ENCODE measurements at regions not wholly inside any gene's neighbourhood (a gene's known extent, or its start where the extent isn't known, plus 50 kb on each side); places are given as distances from the start of the nearest gene placed in this dataset.
"Not testable (repeated sequence)": the region's sequence is repeated elsewhere in the genome, so short reads cannot be mapped to it uniquely, and the experiment has no call there.

DNA sequence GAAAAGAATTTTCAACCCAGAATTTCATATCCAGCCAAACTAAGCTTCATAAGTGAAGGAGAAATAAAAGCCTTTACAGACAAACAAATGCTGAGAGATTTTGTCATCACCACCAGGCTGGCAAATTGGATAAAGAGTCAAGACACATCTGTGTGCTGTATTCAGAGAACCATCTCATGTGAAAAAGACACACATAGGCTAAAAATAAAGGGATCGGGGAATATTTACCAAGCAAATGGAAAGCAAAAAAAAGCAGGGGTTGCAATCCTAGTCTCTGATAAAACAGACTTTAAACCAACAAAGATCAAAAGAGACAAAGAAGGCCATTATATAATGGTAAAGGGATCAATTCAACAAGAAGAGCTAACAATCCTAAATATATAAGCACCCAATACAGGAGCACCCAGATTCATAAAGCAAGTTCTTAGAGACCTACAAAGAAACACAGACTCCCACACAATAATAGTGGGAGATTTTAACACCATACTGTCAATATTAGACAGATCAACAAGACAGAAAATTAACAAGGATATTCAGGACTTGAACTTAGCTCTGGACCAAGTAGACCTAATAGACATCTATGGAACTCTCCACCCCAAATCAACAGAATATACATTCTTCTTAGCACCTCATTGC lies 55.9 kb upstream of the ACSM6 start:
- not testable (repeated sequence) for DNase-seq

DNA sequence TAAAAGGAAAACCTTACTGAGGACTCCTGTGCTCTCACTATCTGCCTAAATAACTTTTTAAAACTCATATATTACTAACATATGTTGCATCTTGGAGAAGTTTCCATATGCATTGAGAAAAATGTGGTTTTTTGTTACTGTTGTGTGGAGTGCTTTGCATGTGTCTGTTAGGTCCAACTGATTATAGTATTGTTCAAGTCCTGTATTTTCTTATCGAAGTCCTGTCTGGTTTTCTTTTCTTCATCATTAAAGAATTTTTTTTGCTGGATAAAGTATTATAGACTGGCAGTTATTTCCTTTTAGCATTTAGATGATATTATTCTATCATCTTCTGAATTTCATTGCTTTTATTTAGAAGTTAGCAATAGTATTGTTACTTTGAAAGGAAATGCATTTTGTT lies 59.5 kb upstream of the ACSM6 start:
- no peak for DNase-seq

DNA sequence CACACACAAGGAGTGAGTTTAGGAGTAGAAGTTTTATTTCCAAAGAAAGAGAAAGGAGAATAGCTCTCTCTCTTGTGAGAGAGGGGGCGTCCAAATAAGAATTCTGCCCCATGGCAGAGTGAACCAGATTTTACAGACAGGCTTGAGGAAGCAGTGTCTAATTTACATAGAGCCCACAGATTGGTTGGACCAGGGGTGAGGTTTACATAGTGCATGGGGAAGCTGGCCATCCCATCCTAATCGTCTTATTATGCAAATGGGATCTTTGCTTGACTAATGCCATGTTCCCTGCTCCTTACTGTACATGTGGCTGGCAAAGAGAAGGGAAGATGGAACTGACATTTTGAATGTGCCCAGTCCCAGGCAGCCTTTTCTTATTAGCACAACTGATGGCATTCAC lies 60.0 kb upstream of the ACSM6 start:
- DNase-seq = peak; percentile 7

DNA sequence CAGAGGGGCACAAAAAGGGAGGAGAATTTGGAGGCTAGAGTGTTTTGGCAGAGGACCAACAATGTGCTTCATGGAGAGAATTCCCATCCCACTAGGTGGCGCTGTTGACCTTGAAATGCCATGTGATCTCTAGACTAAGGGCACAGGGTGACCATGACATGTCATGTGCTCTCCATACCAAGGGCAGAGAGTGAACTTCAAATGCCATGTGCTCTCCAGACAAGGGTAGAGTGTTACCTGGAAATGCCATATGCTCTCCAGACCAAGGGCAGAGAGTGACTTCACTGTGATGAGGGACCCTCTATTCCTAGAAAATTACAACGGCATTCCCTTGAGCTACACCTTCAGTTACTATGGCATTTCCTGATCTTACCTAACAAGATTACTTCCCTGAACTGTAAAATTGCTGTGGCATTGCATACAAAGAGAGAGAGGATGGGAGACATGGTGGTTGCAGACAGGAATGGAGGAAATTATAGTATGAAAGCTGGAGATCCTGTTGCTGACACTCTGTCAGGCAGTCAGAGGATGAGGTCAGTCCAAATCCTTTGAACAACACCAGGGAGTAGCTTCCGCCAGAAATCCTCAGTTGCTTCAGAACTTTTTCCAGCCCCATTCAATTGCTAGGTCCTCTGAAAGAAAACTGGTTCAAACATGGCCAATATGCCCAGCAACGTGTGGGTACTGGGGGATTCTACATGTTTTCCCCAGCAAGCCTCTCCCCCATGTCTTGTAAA lies 60.9 kb upstream of the ACSM6 start:
- peak; percentile 72 for DNase-seq

DNA sequence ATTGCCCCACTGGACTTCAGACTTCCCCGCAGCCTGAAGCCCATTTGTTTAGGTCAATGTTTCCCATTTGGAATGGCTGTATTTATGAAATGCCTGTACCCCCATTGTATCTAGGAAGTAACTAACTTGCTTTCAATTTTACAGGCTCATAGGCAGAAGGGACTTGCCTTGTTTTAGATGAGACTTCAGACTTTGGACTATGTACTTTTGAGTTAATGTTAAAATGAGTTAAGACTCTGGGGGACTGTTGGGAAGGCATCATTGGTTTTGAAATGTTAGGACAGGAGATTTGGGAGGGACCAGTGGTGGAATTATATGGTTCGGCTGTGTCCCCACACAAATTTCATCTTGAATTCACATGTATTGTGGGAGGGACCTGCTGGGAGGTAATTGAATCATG lies 61.1 kb upstream of the CYP2C8 start:
- DNase-seq = not testable (repeated sequence)

DNA sequence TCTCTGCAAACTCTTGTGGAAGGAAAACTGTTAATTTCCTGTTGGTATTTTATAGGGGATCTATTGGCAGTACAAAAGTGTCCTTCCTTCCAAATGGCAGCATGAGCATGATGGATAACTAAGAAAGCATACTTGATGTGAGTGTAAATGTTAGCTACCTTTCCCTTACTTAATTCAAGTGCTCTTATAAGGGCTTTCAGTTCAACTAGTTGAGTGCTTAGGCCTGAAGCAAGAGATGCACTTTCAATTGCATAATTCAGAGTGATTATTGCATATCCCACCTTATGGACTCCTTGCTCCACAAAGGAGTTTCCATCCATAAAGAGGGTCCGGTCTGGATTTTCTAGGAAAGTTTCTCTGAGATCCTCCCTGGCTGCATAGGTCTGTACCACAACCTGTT lies 56.3 kb upstream of the CYP2C8 start:
- DNase-seq = no peak

DNA sequence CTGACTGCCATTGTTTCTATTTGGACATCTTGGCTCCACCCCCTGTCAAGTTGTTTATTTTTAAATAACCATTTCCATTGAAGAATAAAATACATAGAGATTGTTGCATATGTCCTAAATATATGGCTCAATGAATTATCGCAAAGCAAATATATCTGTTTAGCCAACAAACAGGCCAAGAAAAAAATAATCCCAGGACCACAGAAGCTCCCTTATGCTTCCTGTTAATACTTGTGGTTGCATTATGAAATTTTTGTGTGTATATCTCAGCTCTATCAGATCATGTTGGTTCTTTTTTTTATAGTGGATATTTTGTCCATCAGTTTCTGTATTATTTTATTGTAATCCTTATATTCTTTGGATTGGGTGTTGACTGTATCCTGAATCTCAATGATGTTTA lies 53.4 kb upstream of the CYP2C8 start:
- no peak for DNase-seq

DNA sequence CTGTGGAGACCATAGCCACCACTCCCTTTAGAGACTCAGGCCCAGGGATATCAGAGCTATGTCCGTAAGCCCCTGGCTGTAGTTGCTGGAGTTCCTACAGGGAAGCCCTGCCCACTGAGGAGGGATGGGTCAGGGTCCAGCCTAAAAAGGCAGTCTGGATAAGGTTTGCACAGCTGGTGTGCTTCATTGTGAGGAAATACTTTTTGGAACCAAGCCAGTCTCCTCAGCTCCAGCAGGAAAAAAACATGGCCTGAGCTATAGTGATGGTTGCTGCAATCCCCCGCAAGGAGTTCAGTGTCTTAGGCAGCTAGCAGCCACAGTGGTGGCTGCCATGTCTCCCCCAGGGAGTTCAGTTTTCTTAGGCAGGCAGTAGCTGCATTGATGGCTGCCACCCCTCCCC lies 52.6 kb upstream of the CYP2C8 start:
- DNase-seq = no peak

Measured in inflammatory macrophage treated with lipopolysaccharide for 4 hours (primary cell).